ENCODE measurements at regions not wholly inside any gene's neighbourhood (a gene's known extent, or its start where the extent isn't known, plus 50 kb on each side); places are given as distances from the start of the nearest gene placed in this dataset.

DNA sequence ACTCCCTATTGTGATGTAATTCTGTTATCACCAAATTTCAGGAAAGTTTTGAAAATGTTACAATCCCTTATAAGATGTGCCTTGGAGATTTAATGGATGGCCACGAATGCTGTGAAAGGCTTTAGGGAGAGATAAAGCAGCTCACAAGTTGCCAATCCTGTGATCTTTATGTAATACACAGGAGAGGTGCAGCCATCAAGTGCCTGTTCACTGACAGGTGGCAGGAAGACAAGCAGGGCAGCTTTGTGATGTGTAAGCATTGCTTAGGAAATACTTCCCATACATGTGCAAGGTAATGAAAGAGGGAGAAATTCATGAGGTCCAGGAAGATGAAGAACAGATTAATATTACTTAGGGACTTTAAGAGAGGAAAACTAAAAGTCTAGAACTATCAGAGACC lies 628.8 kb downstream of the SLITRK6 start:
- Histone ChIP-seq H3K18ac (ENCODE audit: low read depth, low read length) (no peak overlapping the region), H2BK120ac (ENCODE audit: low read depth, low read length) (no peak overlapping the region), H4K91ac (ENCODE audit: insufficient read depth, low read depth, low read length) (no peak overlapping the region), H3K79me1 (ENCODE audit: low read depth in 1 of 2, low read length in 2 of 2) (no peaks in the 10 kb centered on the region), H2AK5ac (ENCODE audit: low read depth, low read length) (no peak overlapping the region), H3K23ac (ENCODE audit: low read depth, low read length) (no peak overlapping the region; the same call in 1 of the 2 replicates), H2BK20ac (ENCODE audit: low read depth, low read length) (no peak overlapping the region), H3K4me1 (ENCODE audit: control insufficient read depth, insufficient read depth, low read length) (no peaks in the 10 kb centered on the region), H2AK9ac (replicated peaks; ENCODE audit: low read depth, low read length, poor library complexity) (no peak overlapping the region), H4K5ac (ENCODE audit: low read depth, low read length) (no peak overlapping the region), H3K9me3 (ENCODE audit: control insufficient read depth, insufficient read depth, low read length) (no peaks in the 10 kb centered on the region), H3K4ac (ENCODE audit: low read depth, low read length) (no peak overlapping the region), H2BK15ac (ENCODE audit: low read depth, low read length) (no peak overlapping the region), H3K9ac (ENCODE audit: low read depth, low read length) (no peak overlapping the region), H3K27ac (ENCODE audit: insufficient read depth, low read length) (no peak overlapping the region), H3K56ac (ENCODE audit: extremely low read depth, insufficient read depth, low read length) (no peak overlapping the region), H2AFZ (replicated peaks; ENCODE audit: low read length, poor library complexity) (no peak overlapping the region), H3K4me3 (ENCODE audit: insufficient read depth, low read depth, low read length) (no peak overlapping the region), H3K14ac (replicated peaks; ENCODE audit: low read depth, low read length) (no peak overlapping the region), H4K8ac (ENCODE audit: low read depth in 2 of 2, low read length in 2 of 2) (no peak overlapping the region), H3K9me1 (ENCODE audit: insufficient read depth, low read length) (no peaks in the 10 kb centered on the region), H2BK5ac (ENCODE audit: low read depth, low read length, poor library complexity, severe bottlenecking) (no peak overlapping the region), H3K4me2 (ENCODE audit: low read depth, low read length) (no peak overlapping the region), H4K20me1 (ENCODE audit: insufficient read depth, low read length) (no peaks in the 10 kb centered on the region), H3K36me3 (ENCODE audit: control insufficient read depth, insufficient read depth, low read length) (no peaks in the 10 kb centered on the region), H3K27me3 (ENCODE audit: control insufficient read depth, insufficient read depth, low read length) (no peaks in the 10 kb centered on the region)
- TF ChIP-seq, protein P1, sequence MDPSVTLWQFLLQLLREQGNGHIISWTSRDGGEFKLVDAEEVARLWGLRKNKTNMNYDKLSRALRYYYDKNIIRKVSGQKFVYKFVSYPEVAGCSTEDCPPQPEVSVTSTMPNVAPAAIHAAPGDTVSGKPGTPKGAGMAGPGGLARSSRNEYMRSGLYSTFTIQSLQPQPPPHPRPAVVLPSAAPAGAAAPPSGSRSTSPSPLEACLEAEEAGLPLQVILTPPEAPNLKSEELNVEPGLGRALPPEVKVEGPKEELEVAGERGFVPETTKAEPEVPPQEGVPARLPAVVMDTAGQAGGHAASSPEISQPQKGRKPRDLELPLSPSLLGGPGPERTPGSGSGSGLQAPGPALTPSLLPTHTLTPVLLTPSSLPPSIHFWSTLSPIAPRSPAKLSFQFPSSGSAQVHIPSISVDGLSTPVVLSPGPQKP (IDR thresholded peaks at IDR 0.05; ENCODE audit: borderline replicate concordance, low read depth, low read length) = no peak
- TF ChIP-seq CHD1 (IDR thresholded peaks at IDR 0.05; ENCODE audit: low read depth, low read length) (no peak), CEBPB (IDR thresholded peaks at IDR 0.05; ENCODE audit: low read depth, low read length) (no peak), MAZ (IDR thresholded peaks at IDR 0.05; ENCODE audit: borderline replicate concordance, low read depth, low read length) (no peak), RAD21 (IDR thresholded peaks at IDR 0.05; ENCODE audit: low read length) (no peak), BHLHE40 (IDR thresholded peaks at IDR 0.05; ENCODE audit: low read depth, low read length) (no peak), SMC3 (IDR thresholded peaks at IDR 0.05; ENCODE audit: low read depth, low read length) (no peak), FOS (IDR thresholded peaks at IDR 0.05; ENCODE audit: low read depth, low read length) (no peak), MAFK (IDR thresholded peaks at IDR 0.05; ENCODE audit: low read depth, low read length) (no peak)
- TF ChIP-seq, protein P2, sequence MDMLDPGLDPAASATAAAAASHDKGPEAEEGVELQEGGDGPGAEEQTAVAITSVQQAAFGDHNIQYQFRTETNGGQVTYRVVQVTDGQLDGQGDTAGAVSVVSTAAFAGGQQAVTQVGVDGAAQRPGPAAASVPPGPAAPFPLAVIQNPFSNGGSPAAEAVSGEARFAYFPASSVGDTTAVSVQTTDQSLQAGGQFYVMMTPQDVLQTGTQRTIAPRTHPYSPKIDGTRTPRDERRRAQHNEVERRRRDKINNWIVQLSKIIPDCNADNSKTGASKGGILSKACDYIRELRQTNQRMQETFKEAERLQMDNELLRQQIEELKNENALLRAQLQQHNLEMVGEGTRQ (IDR thresholded peaks at IDR 0.05; ENCODE audit: low read depth, low read length) = no peak
- TF ChIP-seq, protein P3, sequence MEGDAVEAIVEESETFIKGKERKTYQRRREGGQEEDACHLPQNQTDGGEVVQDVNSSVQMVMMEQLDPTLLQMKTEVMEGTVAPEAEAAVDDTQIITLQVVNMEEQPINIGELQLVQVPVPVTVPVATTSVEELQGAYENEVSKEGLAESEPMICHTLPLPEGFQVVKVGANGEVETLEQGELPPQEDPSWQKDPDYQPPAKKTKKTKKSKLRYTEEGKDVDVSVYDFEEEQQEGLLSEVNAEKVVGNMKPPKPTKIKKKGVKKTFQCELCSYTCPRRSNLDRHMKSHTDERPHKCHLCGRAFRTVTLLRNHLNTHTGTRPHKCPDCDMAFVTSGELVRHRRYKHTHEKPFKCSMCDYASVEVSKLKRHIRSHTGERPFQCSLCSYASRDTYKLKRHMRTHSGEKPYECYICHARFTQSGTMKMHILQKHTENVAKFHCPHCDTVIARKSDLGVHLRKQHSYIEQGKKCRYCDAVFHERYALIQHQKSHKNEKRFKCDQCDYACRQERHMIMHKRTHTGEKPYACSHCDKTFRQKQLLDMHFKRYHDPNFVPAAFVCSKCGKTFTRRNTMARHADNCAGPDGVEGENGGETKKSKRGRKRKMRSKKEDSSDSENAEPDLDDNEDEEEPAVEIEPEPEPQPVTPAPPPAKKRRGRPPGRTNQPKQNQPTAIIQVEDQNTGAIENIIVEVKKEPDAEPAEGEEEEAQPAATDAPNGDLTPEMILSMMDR (conservative IDR thresholded peaks at IDR 0.05; ENCODE audit: low read depth, low read length) = no peak
- ChIA-PET POLR2A (ENCODE audit: unreplicated experiment) (no interaction called here), CTCF (no interaction called here)
- ATAC-seq (ENCODE audit: low read depth) = no peak
- DNase-seq = no peak
- no TSS peak for BruUV-seq (replicated peaks)
- intact Hi-C loops (cut with micrococcal nuclease) = no loop called here
- in situ Hi-C loops (cut with MboI; ENCODE audit: low sequenced_read_pairs) = no loop called here
- dilution Hi-C loops (cut with HindIII; ENCODE audit: low sequenced_read_pairs, unreplicated experiment) = no loop called here
- WGBS, 2 experiments (ENCODE audit: extremely low coverage in 2 of 2, insufficient read length in 1 of 2) = no CpG with 5 or more reads among the region's 1 CpG

Measured in IMR-90 (cell line).